Hypothalamus (tissue), 51 donors: ENCODE measurements at regions not wholly inside any gene's neighbourhood (a gene's known extent, or its start where the extent isn't known, plus 50 kb on each side); places are given as distances from the start of the nearest gene placed in this dataset.

Experiments used
- DNase-seq, 51 donors: peaks; one replicate each; lab custom pipeline; 2025; lab: John Stamatoyannopoulos, UW

DNA sequence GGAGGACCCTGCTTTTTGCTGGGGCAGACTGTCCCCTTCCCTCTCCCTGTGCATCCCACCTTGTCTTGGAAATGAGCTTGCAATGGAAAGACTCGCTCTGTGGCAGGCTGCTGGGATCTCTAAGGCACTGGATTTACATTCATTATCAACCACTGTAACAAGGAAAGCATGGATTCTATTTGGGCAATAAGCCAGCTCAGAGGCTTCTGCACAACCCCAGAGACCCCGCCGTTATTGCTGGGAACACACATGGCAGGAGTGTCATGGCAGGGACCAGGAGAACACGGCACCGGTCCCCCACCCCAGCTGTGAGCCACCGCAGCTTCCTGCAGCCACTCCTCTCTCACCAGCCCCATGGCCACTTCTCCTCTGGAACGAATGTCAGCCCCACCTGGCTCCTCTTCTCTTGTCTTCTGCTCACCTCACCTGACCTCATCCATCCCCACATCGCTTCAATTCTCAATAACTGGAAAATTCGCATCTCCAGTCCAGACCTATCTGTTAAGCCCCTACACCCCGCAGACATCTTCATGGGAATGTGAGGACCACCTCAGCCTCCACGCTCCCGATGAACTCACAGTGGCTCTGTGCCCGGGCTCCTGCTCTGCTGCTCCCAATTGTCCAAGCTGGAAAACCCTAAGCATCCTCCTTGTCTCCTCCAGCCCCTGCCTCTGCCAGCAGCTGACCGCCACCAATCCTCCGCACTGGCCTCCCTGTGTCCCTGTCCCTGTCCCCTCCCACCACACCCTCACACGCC, 181.5 kb downstream of the USP12 start:
- DNase-seq, result no peak

DNA sequence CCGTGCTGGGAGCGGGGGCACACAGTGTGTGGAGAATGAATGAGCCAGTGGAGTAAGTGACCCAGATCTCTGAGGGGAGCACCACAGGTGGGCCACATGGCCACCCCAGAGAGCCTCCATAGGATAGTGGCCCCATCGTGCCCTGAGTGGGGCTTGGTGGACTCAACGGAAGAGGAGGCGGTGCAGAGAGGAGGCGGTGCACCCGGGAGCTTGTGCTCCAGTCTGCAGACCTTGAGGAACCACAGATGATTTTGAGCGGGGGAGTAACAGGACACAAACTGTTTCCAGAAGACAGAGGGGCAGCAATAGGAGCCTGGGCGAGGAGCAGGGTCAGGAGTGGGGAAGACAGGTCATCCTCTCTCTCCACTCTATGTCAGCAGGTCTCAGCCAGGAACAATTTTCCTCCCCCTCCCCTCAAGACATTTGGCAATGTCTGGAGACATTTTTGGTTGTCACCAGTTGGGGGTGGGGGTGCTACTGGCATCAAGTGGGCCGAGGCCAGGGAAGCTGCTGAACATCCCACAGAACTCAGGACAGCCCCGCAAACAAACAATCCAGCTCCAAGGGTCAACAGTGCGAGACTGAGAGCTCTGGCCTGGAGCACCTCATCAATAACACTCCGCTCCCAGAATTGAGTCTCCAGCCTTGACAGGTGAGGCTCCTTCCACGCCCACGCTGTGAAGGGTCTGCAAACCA, 182.2 kb downstream of the USP12 start:
- no peak for DNase-seq

DNA sequence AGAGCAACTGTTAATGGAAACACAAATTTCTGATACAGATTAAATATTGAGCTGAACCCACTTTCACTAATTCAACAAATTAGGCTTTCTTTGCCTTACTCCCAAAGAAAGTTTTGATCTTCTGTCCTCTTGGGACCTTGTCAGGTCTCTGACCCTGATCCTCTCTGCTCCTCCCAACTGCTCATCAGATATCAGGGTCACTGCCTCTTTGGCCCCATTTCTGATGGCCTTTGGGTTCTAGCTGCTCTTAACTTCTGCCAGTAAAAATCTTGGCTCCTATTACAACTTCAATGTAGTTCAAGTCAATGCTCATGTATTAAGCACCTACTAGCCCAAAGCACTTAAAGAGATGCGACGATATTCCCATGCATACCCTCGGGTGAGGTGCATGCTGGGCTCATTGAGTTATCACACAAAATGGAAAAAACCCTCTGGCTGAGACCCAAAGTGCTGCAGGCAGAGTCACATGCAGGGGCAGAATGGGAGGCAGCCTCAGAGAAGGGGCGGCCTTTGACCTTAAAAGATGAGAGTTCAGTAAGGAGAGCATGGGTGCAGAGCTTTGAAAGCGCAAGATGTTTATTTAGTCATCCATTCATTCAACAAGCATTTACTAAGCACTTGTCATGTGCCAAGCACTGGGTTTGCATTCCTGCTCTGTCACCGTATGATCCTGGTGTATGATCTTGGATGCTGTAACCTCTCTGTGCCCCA, 183.4 kb downstream of the USP12 start:
- no peak for DNase-seq

DNA sequence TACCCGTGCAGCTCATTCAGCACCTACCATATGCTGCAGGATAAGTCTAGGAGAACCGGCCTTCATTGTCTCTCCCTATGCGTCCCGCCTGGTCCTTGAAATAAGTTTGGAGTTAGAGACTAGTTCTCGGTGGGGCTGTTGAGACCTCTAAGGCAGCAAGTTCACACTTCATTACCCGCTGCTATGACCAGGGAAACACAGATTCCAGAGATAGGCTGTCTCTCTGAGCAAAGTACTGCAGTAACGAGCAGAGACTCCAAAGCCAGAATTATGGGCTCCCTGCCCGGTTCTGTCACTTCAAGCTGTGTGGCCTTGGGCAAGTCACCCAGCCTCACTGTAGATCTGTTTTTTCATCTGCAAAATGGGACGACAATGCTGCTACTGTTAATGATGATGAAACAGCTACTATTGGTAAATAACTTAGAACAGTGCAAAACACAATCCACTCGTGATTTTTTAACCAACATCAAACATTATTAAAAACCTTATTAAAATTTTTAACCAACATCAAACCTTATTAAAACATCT, 184.1 kb downstream of the USP12 start:
- DNase-seq, result no peak

DNA sequence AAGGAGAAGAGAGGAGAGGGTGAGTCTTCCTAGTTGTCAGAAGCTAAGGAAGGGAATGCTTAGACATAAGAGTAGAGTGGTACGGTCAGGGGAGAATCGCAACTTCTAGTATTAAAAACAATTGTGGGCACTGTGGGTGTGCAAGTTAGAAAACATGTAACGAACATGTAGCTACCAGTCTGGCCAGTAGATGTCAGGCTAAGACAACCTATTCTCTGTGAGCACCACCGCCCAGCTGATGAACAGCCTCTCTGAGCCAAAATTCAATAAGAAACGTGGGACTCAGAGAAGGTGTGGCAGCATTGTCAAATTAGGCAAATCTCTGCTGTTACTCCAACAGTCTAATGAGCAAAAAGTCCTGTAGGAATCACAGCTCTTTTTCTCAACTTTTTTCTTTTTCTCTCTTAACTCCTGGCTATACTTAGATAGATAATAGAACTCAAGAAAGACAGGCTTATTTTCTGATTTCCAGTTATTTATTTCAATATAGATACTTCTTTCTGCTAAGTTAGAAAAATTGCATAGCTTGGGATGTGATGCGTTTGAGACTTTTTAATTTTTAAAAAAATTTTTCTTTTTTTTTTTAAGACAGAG, 186.2 kb downstream of the USP12 start:
- peak in 37 of 51 donors; percentile 8 to 83 (median 40) for DNase-seq

DNA sequence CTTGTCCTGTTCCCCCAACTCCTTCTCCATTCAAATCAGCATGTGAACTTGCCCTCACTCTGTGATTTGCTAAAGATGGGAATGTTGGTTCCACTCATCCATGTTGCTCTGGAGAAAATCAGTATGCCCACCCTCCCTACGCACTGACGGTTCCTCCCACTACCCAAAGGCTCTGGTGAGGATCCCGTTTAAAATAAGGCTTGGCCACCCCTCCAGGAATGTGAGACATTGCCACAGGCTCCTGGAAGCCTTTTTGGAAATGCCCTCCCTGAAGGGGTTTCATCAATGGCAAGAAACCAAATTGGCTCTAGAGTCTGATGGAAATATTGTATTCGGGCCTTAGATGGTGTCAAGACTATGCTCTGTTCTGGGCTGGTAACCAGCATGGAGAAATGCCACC, 187.3 kb downstream of the USP12 start:
- DNase-seq, result no peak

DNA sequence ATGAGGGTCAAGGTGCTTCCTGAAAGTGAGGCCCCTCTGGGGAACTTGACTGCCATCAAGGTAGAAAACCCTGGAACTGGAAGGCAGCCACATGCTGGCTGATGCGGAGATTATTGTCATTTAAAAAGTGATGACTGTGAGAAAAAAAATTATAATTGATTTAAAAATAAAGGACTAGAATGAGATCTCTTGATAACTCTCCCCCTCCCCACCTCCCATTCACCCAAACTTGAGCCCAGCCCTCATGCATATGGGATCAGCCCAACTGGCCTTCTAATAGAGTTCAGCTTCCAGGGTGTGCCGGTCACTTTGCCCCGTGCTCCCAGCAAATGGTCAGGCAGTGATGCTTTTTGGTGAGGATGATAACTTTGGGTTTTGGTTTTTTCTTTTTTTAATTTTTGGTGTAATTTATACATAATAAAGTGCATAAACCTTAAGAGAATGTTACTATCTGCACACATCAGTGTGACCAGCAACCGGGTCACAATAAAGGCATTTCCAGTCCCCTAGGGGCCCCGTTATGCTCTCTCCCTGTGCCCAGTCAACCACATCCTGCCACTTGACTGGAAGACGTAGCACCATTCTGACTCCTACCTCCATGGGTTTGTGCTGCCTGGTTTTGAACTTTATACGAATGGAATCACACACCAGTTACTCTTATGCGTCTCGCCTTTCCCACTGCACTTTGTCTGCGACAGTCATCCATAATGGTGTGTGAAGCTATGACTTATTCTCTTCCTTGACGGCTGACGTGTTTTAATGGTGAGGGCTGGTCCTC, 187.9 kb downstream of the USP12 start:
- DNase-seq, result no peak

DNA sequence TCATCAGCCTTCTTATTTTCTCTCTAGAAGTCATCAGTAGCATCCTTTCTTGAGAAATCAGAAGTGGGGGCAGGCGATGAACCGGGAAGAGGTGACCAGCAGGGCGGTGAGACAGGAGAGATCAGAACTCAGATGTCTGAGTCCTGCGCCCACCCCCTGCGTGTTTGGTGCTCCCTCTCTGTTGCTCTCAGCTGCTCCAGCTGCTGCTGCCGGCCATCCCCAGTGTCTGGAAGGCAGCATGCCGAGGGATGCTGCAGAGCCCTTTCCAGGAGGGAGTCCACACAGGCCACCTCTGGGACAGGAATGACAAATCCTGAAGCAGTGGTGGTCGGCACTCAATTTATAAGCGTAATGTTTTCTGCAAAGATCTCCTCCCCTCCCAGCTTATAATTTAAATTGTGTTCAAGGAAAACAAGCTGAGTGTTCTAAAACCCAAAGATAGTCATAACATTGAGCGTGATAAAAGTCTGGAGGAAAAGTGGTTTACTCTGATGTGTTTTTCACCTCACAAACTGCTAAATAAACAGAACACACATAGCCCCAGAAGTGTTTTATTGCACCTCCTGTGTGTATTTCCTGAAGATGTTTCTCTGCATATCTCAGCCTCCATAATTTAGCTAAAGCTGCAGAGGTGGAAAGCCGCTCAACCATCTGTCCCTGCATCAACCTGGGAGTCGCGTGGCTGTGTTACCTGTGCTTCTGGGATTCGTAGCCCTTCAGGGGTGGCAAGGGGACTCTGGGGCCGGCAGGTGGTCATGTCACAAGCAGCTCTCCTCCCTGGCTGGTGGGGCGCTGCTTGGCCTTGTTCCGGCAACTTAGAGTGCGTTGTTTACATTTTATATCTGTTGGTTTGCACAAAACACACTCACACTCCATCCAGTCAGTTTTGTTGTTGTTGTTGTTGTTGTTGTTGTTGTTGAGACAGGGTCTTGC, 191.2 kb downstream of the USP12 start:
- DNase-seq, result no peak

DNA sequence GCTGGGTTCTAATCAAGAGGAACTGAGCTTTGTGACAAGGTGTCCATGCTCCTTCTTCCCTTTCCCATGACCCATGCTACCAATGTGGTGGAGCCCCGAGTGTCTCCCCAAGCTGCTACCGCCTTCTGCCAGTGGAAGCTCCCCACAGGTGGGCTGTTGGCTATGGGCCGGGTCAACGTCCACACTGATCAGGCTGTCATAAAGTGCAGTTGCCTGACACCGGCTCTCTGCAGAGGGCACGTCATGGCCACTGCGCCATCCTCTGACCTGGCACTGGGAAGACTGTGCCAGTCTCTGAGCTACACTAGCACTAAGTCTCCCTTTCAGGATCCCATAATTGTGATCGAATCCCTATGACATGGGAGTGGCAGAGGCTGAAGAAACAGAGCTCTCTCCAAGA, 192.3 kb downstream of the USP12 start:
- DNase-seq, result no peak

DNA sequence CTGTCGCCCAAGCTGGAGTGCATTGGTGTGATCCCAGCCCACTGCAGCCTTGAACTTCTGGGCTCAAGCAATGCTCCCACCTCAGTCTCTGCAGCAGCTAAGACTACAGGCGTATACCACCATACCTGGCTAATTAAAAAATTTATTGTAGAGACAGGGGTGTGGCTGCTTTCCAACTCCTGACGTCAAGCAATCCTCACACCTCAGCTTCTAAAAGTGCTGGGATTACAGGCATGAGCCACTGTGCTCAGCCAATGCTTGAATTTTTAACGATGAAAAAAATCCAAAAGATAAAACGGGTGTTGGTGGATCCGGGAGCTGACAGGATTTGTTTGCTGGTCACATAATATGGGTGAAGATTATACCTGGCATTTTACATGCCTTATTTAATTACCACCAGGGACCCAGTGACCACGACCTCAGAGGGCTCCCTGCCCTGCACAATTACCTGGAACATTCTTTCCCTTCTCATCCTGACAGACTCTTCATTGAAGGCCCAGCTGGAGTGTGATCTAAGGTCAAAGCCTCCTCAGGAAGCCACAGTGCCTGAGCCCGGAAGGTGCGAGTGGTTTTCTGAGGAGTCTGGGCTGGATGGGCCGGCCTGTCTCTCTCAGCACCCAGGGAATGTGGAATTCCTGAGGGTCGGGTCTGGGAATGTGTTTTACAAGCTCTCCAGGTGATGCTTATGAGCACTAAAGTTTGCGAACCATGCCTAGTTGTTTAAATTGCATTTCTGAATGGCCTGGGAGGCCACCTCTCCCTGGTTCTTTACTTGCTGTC, 193.3 kb downstream of the USP12 start:
- no peak for DNase-seq

DNA sequence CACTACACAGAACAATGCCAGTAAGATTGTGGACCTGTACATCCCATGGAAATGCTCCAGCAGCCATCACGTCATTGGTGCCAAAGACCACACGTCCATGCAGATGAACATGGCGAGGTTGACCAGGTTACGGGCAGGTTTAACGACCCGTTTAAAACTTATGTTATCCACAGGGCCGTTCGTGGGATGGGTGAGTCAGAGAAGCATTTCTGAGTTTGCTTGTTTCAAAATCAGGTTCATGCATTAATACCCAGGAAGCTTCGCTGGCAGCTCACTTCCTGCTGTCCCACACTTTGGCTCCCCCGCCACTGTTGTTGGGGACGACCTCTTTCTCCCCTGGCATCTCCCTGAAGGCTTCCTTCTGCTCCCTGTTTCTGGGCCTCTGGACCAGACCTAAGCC, 194.1 kb downstream of the USP12 start:
- DNase-seq, result no peak

DNA sequence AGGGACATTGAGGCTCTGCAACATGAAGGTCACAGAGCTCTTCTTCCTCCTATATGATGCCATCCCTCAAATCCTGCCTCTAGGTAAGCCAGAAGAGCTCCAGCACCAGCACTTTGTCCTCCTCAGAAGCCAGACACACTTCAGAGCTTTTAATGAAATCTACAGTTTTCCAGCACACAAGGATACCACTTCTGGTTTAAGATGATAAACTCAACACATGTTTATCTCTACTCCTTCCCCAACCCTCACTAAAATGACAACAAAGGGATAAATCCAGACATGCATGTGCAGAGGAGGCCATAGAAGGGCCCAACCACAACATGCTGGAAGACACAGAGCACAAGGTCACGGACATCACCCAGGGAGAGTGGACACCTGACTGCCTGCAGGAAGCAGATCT, 195.3 kb downstream of the USP12 start:
- DNase-seq, result no peak

DNA sequence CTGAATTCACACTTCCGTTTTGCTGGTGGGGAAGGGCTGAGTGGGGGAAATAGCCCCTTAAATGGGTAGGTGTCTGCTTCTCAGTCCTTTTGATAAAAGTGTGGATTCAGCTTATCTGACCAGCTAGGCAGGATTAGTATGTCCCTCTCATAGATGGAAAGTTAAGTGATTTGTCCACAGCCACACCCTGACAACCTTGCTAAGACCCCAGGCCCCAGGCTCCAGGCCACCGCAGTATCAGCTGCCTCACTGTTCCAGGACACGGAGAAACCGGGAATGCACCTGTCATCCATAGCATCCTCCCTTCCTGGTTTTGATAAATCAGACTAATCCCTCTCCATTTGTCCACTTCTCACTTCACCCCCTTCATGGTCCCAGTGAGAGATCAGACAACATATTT, 197.7 kb downstream of the USP12 start:
- DNase-seq, result no peak

DNA sequence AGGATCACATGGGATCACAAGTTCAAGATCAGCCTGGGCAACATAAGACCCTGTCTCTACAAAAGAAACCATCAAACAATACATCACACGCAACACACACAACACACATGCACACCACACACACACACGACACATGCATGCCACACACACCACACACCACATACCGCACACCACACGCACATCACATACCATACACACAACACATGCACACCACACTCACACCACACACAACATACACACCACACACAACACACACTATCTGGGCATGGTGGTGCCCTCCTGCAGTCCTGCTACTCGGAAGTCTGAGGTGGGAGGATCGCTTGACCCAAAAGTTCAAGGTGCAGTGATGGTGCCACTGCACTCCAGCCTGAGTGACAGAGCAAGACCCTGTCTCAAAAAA, 198.3 kb downstream of the USP12 start:
- no peak for DNase-seq

DNA sequence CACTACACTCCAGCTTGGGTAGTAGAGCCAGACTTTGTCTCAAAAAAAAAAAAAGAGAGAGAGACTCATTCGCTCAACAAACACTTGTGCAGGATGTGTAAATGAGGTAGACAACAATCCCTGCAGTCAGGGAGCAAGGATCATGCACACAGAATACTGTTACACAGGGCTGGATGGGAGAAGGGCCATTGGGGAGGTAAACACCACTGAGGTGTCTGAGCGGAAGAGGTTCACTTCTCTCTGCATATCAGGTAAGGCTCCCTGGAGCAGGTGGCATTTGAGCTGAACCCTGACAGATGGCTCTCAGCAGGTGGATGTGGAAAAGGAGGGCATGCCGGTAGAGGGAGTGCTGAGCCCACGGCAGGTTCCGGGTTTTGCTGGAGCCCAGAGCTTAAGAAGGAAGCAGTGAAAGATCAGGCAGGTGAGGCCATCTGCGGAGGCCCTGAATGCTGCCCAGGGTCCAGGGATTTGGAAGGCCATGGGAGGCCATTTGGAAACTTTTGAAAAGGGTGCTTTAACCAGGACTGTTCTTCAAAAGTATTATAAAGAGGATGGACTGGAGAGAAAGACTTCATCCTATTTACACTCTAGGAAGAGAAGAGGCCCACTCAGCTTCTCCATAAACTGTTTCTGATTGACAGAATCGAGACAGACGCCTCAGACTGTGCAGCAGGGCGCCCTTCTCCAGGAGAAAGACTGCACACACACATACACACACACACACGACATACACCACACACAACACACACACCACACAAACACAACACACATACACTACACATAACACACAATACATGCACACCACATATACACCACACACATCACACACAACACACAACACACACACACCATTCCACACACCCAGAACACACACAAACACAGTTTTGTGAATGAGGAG, 199.4 kb downstream of the USP12 start:
- DNase-seq, result no peak

DNA sequence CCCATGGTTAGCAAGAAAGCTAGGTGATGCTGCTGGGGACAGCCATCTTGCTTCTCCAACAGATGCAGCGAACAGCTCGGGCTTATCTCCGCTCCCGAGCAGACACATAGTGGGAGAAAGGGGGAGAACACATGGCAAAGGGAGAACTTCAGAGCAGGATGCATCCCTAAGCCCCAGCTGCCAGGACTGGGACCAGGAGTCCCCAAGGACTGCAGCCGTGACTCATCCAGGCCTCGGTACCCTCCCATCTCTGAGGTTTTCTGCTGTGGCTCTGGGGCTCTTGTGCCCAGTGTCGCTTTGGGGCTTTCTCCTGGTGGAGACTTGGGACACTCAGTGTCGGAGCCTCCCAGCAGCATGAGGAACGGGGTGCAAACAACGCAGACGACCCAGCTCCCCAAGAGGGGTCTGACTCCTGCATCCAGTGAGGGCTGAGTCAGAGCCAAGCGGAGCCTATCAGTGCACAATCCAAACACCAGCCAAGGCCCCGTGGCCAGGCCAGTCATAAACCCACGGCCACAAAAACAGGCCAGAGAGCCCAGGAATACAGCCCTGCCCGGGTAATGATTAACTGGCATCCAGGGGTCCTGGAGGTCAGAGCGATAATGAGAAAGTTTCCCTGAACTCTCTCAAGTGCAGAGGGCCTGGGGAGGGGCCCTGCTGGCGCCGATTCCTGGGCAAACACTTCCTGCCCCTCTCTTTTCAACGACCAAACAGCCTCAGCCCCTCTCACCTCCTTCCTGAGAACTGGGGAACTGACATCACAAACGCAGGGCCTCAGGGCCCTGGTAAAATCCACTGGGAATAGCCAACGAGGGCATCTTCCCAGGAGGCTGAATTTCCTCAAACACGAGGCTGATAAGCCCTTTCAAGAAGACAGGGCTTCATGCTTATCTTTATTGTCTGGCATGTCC, 202.9 kb downstream of the USP12 start:
- no peak for DNase-seq
